OCI-M2 (cell line): ENCODE measurements at regions not wholly inside any gene's neighbourhood (a gene's known extent, or its start where the extent isn't known, plus 50 kb on each side); places are given as distances from the start of the nearest gene placed in this dataset.
"Not testable (repeated sequence)": the region's sequence is repeated elsewhere in the genome, so short reads cannot be mapped to it uniquely, and the experiment has no call there.

Source experiments
- DNase-seq: peaks from one replicate; lab custom pipeline; 2025; ENCODE audit not compliant: unreplicated experiment; lab: John Stamatoyannopoulos, UW

- no peak for DNase-seq
These were observed 116.6 kb upstream of the NR2F2 start for GRCh38 chr15:96213896-96214295.

GRCh38 chr15:96216481-96216880, 114.0 kb upstream of the NR2F2 start:
- DNase-seq, result not testable (repeated sequence)

- no peak for DNase-seq
These were observed 112.5 kb upstream of the NR2F2 start for GRCh38 chr15:96217983-96218382.

- no peak for DNase-seq
These were observed 111.7 kb upstream of the NR2F2 start for GRCh38 chr15:96218623-96219455.

GRCh38 chr15:96219681-96220080, 110.8 kb upstream of the NR2F2 start:
- DNase-seq, result no peak

GRCh38 chr15:96220657-96221056, 109.8 kb upstream of the NR2F2 start:
- DNase-seq, result no peak

- DNase-seq, result no peak
These were observed 107.5 kb upstream of the NR2F2 start for GRCh38 chr15:96222981-96223380.

- no peak for DNase-seq
These were observed 106.6 kb upstream of the NR2F2 start for GRCh38 chr15:96223939-96224338.

GRCh38 chr15:96225642-96226259, 104.7 kb upstream of the NR2F2 start:
- DNase-seq, result no peak

- DNase-seq, result no peak
These were observed 99.8 kb upstream of the NR2F2 start for GRCh38 chr15:96230526-96231181.

GRCh38 chr15:96232335-96232734, 98.2 kb upstream of the NR2F2 start:
- DNase-seq, result no peak

- no peak for DNase-seq
These were observed 96.2 kb upstream of the NR2F2 start for GRCh38 chr15:96234109-96234892.

- DNase-seq, result no peak
These were observed 93.5 kb upstream of the NR2F2 start for GRCh38 chr15:96237002-96237401.

- DNase-seq, result no peak
These were observed 87.7 kb upstream of the NR2F2 start for GRCh38 chr15:96242761-96243160.

GRCh38 chr15:96243701-96244100, 86.8 kb upstream of the NR2F2 start:
- DNase-seq, result no peak

- DNase-seq, result no peak
These were observed 85.2 kb upstream of the NR2F2 start for GRCh38 chr15:96245252-96245651.

- DNase-seq, result no peak
These were observed 84.4 kb upstream of the NR2F2 start for GRCh38 chr15:96246057-96246456.

- DNase-seq, result no peak
These were observed 82.7 kb upstream of the NR2F2 start for GRCh38 chr15:96247621-96248305.

- DNase-seq, result no peak
These were observed 78.4 kb upstream of the NR2F2 start for GRCh38 chr15:96252148-96252547.

GRCh38 chr15:96253006-96253747, 77.3 kb upstream of the NR2F2 start:
- DNase-seq, result no peak
